ENCODE measurements at regions not wholly inside any gene's neighbourhood (a gene's known extent, or its start where the extent isn't known, plus 50 kb on each side); places are given as distances from the start of the nearest gene placed in this dataset.

- intact Hi-C loops (cut with DNase I, micrococcal nuclease): no loop called here
Measured at GRCh38 chr9:21696411-21696871, 106.0 kb upstream of the MTAP start.

GRCh38 chr9:21708260-21708711 is 94.2 kb upstream of the MTAP start:
- Histone ChIP-seq H3K9me3 (no peaks in the 10 kb centered on the region), H3K4me1 (ENCODE audit: low read depth) (no peaks in the 10 kb centered on the region), H3K36me3 (ENCODE audit: low read depth) (no peaks in the 10 kb centered on the region), H3K4me3 (no peak overlapping the region)
- intact Hi-C loops (cut with DNase I, micrococcal nuclease): no loop called here
- ATAC-seq (no peak), DNase-seq (no peak)
- TF ChIP-seq, protein P1, sequence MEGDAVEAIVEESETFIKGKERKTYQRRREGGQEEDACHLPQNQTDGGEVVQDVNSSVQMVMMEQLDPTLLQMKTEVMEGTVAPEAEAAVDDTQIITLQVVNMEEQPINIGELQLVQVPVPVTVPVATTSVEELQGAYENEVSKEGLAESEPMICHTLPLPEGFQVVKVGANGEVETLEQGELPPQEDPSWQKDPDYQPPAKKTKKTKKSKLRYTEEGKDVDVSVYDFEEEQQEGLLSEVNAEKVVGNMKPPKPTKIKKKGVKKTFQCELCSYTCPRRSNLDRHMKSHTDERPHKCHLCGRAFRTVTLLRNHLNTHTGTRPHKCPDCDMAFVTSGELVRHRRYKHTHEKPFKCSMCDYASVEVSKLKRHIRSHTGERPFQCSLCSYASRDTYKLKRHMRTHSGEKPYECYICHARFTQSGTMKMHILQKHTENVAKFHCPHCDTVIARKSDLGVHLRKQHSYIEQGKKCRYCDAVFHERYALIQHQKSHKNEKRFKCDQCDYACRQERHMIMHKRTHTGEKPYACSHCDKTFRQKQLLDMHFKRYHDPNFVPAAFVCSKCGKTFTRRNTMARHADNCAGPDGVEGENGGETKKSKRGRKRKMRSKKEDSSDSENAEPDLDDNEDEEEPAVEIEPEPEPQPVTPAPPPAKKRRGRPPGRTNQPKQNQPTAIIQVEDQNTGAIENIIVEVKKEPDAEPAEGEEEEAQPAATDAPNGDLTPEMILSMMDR (IDR thresholded peaks at IDR 0.05): no peak

More at GRCh38 chr9:21696411-21696871, 106.0 kb upstream of the MTAP start:
- no peaks in the 10 kb centered on the region for H3K4me1 ChIP-seq (ENCODE audit: low read depth)
- H3K9me3 ChIP-seq: no peaks in the 10 kb centered on the region
- H3K4me3 ChIP-seq: no peak overlapping the region
- DNase-seq: no peak
- no peaks in the 10 kb centered on the region for H3K36me3 ChIP-seq (ENCODE audit: low read depth)
- no peak for ATAC-seq
- TF ChIP-seq, protein P1 (IDR thresholded peaks at IDR 0.05): no peak

GRCh38 chr9:21708856-21709255 is 93.6 kb upstream of the MTAP start:
- TF ChIP-seq, protein P1 (IDR thresholded peaks at IDR 0.05): no peak
- Histone ChIP-seq H3K9me3 (no peaks in the 10 kb centered on the region), H3K4me3 (no peak overlapping the region), H3K4me1 (ENCODE audit: low read depth) (no peaks in the 10 kb centered on the region), H3K36me3 (ENCODE audit: low read depth) (no peaks in the 10 kb centered on the region)
- ATAC-seq: no peak
- intact Hi-C loops (cut with DNase I, micrococcal nuclease): no loop called here
- DNase-seq: no peak

GRCh38 chr9:21709464-21710058 is 92.9 kb upstream of the MTAP start:
- no peak overlapping the region for H3K4me3 ChIP-seq
- DNase-seq (peak in 1 of 3 donors; percentile 86), ATAC-seq (peak; percentile 71)
- no peaks in the 10 kb centered on the region for H3K36me3 ChIP-seq (ENCODE audit: low read depth)
- intact Hi-C loops (cut with DNase I, micrococcal nuclease): no loop called here
- TF ChIP-seq, protein P1 (IDR thresholded peaks at IDR 0.05): peak; percentile 29
- H3K9me3 ChIP-seq: no peaks in the 10 kb centered on the region
- H3K4me1 ChIP-seq (ENCODE audit: low read depth): no peaks in the 10 kb centered on the region

- H3K4me1 ChIP-seq (ENCODE audit: low read depth): no peaks in the 10 kb centered on the region
- H3K4me3 ChIP-seq: no peak overlapping the region
- TF ChIP-seq, protein P1 (IDR thresholded peaks at IDR 0.05): no peak
- H3K36me3 ChIP-seq (ENCODE audit: low read depth): no peaks in the 10 kb centered on the region
- DNase-seq (no peak), ATAC-seq (no peak)
- intact Hi-C loops (cut with DNase I, micrococcal nuclease): no loop called here
- no peaks in the 10 kb centered on the region for H3K9me3 ChIP-seq
Measured at GRCh38 chr9:21710548-21711191, 91.8 kb upstream of the MTAP start.

Data from mucosa of descending colon (tissue), 3 donors.